Astrocyte of the spinal cord (primary cell): ENCODE measurements at regions not wholly inside any gene's neighbourhood (a gene's known extent, or its start where the extent isn't known, plus 50 kb on each side); places are given as distances from the start of the nearest gene placed in this dataset.

ENCODE experiments used
- DNase-seq: peaks from one replicate; pipeline ENCODE4 v3.0.0; 2011; ENCODE audit warnings: low read depth, low spot score
- H3K4me3 ChIP-seq: 2 replicates; pipeline ENCODE4 v1.5.1; 2011; ENCODE audit warnings: low read depth, mild to moderate bottlenecking, low read length, moderate library complexity
- CTCF ChIP-seq: IDR thresholded peaks from 2 replicates; pipeline ENCODE4 v1.5.1; 2012; ENCODE audit warnings: low read depth, mild to moderate bottlenecking, low read length, inconsistent platforms
- in situ Hi-C: cut with HindIII; loops from 2 replicates; pipeline ENCODE4 v1.10.0; 2017; ENCODE audit warnings: low sequenced_read_pairs

- TF ChIP-seq CTCF, result no peak
- H3K4me3 ChIP-seq, result no peak overlapping the region
- DNase-seq, result no peak
- in situ Hi-C loops, result no loop called here
These were observed 688.8 kb upstream of the ALCAM start for GRCh38 chr3:104677932-104678331.

GRCh38 chr3:104685492-104685891 is 681.2 kb upstream of the ALCAM start:
- DNase-seq, result no peak
- in situ Hi-C loops, result no loop called here
- no peak overlapping the region for H3K4me3 ChIP-seq
- TF ChIP-seq CTCF, result no peak

GRCh38 chr3:104687362-104687761 is 679.3 kb upstream of the ALCAM start:
- no peak for TF ChIP-seq CTCF
- no peak overlapping the region for H3K4me3 ChIP-seq
- no peak for DNase-seq
- in situ Hi-C loops, result no loop called here

- in situ Hi-C loops, result no loop called here
- no peak overlapping the region for H3K4me3 ChIP-seq
- no peak for TF ChIP-seq CTCF
- DNase-seq, result no peak
These were observed 670.2 kb upstream of the ALCAM start for GRCh38 chr3:104696470-104696869.

GRCh38 chr3:104711406-104711805 is 655.3 kb upstream of the ALCAM start:
- DNase-seq, result no peak
- in situ Hi-C loops, result no loop called here
- no peak overlapping the region for H3K4me3 ChIP-seq
- no peak for TF ChIP-seq CTCF

- TF ChIP-seq CTCF, result no peak
- H3K4me3 ChIP-seq, result no peak overlapping the region
- in situ Hi-C loops, result no loop called here
- DNase-seq, result no peak
These were observed 650.7 kb upstream of the ALCAM start for GRCh38 chr3:104715972-104716371.

GRCh38 chr3:104717828-104718196 is 648.9 kb upstream of the ALCAM start:
- no peak for DNase-seq
- no peak for TF ChIP-seq CTCF
- no peak overlapping the region for H3K4me3 ChIP-seq
- in situ Hi-C loops, result no loop called here
